Ecto neural progenitor cell (in vitro differentiated cells): ENCODE measurements at regions not wholly inside any gene's neighbourhood (a gene's known extent, or its start where the extent isn't known, plus 50 kb on each side); places are given as distances from the start of the nearest gene placed in this dataset.

Source experiments
- DNase-seq: peaks from one replicate; pipeline ENCODE4 v3.0.0-alpha.2; 2018; ENCODE audit warnings: low spot score

DNA sequence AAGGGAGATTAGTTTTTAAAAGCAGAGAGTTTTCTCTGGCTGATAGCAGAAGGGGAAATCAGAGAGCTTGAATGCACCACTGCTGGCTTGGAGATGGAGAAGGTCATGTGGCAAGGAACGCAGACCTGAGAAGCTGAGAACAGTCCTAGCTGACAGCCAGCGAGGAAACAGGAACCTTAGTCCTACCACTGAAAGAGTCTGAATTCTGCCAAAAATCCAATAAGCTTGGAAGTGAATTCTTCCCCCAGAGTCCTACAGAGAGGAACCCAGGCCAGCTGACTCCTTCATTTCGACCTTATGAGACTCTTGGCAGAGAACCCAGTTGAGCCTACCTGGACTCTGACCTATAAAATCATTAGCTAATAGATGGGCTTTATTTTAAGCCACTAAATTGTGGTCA, 371.9 kb upstream of the TNP1 start:
- DNase-seq: no peak

DNA sequence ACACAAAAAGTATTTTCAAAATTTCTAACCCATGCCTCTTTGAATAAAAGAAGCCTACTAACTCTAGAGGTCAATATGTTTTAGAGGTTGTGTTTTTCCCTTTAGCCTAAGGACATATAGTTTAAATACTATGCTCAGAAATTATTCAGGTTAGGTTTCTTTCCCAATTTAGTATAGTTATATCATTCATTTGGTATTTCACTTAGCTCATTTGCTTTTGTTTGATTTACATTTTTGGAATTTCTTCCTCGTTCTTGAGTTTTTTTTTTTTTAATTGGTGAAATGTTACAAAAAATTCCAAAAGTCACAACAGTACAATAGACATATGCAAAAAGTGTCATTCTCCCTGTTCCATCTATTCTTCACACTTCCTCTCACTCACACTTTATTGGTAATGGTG, 371.3 kb upstream of the TNP1 start:
- no peak for DNase-seq

DNA sequence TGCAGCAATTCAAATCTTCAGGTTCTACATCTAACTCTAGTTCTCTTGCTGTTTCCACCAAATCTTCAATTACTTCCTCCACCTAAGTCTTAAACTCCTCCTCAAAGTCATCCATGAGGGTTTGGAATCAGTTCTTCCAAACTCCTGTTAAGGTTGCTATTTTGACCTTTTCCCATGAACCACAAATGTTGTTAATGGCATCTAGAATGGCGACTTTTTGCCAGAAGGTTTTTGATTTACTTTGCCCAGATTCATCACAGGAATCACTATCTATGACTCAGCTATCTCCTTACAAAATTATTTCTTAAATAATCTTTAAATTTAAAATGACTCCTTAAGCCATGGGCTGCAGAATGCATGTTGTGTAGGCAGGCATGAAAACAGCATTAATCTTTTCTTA, 368.9 kb upstream of the TNP1 start:
- DNase-seq: no peak

DNA sequence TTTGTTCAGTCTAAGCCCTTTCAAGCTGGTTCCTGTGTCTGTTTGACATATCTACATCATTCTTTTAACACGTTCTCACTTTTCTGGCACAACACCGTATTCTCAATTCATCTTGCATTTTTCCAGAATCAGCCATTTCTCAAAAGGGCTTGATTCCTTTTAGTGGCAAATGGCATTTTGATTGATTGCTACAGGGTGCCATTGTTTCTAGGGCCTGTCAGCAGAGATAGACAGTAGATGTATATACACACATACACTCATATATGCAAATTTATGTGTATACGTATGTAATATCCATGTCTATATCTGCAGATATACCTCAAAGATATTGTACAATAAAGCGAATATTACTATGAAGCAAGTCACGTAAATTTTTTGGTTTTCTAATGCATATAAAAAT, 367.9 kb upstream of the TNP1 start:
- DNase-seq: no peak

DNA sequence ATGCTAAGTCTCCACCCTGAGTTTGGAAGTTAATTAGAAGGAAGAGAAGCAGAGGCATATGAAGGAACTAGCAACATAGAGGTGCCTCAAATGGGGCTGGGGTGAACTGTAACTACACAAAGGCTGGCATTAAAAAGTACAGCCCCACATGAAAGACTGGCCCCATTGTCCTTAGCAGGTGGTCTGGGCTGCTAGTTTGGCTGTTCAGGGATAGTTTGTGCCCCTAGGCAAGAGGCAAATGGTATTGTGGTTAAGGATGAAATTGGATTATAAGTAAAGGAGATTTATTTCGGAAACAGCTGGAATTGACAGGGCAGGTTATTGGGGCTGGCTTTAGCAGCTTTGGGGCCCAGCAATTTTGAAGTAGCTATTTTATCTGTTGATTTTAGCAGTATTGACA, 365.7 kb upstream of the TNP1 start:
- no peak for DNase-seq

DNA sequence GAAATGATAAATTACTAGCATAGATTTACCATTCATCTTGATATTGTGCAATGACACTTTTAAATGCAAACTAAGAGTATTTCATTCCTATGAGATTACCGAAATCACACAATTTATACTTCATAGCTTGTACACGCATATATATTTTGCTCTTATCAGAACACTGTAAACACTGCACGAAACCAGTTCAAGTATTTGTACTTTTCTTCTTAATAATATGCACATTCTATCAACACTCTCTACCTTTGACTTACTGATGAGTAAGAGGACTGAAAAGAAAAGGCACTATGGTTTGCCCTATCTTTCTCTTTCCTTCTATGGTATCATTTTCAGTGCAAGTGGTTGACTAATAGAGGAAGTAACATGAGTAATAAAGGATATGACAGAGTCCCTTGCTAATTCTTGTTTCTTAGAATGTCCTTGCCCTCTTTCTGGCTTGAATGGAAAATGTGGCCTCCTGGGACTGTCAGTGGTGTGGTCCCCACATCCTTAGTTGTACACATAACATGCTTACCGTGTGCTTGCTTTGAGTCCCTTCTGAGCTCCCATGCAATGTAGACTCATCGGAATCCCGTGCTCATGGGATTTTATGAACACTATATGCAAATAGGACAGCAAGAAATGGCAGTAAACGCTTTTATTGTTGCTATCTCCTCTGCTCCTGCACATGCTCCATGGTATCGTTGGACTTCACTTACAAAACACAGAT, 363.5 kb upstream of the TNP1 start:
- DNase-seq: no peak

DNA sequence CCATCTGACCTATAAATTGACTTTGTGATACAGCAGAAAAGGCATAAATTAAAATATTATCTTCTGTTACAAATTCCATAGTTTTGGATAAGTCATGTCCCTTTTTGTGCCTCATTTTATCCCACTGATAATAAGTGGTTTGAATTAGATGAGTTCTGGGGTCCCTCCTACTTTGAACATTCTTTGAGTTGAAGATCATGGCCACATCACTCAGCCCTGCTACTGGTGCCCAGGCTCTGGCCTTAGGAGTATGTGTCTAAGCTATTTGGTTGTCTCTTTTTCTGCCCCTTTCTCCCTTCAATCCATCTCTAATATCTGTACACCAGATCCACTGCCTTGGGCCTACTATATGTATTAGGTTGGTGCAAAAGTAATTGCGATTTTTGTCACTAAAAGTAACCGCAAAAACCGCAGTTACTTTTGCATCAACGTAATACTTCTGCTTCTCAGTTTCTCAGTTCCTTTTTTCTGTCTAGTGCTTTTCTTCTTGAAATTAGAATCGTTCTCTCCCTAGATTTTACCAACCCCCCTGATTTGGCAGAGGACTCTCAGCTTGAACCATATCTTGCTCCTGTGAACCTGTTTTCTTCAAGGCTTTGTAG, 362.5 kb upstream of the TNP1 start:
- DNase-seq: no peak

DNA sequence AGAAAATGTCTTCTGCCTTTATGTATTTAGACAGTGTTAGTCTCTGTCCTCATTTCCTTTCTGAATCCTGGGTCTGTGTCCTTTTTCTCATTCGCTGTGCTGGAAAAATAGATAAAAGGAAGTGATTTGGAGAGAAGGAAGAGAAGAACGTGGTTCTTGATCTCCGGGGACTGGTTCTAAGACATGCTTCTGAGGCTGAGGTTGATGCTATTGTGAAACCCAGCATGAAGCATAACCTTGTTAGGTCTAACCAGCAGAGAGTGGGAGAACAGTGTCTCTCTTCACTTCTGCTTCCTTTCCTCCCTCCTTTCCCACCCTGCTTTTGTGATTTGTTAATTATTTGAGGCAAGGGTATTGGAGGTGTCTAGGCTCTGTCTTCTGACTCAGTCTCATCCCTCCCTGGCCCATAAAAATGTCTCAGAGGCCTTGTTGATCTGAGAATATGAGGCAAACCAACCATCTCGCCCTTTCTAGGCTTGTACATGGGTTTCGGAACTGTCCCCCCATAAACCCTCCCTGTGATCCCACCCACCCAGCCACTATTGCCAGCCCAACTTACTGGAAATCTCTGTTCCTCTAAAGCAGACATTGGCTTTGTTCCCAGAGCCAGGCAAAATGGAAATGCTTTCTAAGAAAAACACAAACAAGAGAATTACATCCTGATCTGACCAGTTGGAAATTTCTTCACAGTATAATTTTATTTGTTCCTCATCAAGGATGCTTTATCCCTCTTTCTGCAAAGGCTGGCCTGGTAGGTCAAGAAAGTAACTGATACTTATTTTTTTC, 360.6 kb upstream of the TNP1 start:
- DNase-seq: no peak

DNA sequence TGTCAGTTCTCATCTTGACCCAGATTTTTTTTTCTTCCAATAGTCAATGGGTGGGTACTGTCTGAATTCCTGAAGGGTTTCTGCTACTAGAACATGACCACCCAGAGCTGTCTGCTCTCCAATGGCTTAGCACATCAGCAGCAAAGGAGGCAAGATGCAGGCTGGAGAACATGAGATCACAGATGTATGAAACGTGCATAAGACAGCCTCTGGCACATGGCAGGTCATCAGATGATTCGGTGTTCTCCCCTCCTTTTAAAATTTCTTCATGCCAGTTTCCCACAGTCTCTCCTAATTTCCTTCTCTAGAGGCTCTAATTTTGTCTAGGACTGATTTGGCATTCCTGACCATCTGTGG, 359.3 kb upstream of the TNP1 start:
- DNase-seq: no peak

DNA sequence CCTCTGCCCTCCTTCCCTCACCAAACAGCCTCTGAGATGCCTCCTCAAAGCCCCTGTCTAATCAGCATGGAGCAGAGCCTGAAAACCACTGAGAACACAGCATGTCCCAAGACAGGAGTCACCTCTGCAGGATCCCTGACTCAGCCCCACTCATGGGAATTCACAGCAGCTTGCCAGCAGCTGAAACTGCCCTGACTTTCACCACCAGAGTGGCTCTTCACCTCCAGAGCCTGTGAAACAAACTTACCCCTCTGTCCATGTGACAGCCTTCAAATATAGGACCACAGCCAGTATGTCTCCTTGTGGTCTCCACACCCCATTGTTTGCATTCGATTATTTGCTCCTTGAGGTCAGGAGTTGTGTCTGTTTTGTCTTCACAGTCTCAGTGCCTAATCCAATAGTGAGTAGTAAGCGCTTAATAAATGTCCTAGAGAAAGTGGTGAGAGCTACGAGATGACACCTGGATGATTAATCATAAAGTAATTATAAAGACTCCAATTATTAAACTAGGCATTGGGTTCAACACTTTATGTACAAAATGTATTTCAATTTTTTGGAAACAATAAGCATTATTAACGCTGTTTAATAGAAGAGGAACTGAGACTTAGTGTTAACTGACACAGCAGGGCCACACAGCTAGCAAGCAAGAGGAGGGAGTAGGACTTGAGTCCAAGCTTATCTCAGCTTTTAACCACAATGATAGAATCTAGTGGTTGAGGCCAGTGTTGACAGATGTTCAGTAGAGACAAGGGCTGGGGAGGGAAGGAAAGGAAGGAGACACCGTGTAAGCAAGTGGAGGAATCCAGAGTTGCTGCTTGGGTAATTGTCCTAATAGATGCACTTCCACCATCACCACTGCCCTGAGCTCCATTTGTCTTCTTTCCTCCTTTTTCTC, 358.7 kb upstream of the TNP1 start:
- DNase-seq: no peak

DNA sequence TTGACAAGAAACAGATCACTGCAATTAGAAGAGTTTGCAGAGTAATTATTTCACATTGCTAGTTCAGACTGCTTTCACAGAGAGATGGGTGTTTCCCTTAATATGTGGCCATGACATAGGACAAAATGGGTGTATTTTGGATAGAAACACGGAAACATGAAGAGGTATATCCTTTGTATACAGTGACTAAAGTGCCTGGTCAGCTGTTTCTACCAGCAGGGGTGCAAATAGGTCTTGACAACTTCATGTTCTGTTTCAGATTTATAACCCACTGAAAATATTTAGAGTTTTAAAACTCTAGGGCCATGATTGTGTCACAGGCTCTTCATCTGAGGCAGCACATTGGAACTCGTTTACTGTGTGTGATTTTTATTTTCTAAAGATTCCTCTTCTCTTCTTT, 357.1 kb upstream of the TNP1 start:
- no peak for DNase-seq

DNA sequence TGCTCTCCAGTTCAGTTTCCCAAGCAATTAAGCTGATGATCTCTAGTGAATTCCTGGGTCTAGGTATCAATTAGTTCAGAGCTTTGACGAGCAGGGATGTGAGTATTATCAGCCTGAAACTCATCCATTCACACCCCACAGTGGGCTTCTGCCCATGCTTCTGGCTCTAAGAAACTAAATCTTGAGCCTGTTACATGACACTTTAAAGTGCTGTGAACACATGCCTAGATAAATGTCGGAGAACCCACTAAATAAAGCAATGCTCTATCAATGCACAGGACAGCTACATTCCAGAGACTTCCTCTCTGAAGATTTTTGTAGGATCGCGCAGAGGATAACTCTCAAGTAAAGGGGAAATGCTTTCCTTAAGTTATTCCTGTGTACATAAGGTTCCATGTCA, 356.5 kb upstream of the TNP1 start:
- no peak for DNase-seq

DNA sequence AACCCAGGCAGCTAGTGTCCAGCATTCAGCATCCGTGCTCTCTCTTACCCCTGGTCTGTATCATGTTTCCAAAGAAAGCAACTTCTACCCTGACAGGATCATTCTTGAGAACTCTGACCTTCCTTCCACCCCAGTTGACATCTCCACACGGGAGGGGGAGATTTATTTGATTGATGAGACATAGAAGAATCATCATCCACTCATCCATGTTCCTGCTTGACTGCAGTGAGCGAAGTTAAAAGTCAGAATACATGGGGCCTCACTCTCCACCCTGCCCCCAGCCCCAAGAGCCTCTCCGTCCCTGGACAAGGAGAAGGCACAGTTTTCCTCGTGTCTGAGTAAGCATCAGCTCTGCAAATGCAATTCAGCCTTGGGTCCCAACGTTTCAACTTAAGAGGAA, 356.0 kb upstream of the TNP1 start:
- no peak for DNase-seq

DNA sequence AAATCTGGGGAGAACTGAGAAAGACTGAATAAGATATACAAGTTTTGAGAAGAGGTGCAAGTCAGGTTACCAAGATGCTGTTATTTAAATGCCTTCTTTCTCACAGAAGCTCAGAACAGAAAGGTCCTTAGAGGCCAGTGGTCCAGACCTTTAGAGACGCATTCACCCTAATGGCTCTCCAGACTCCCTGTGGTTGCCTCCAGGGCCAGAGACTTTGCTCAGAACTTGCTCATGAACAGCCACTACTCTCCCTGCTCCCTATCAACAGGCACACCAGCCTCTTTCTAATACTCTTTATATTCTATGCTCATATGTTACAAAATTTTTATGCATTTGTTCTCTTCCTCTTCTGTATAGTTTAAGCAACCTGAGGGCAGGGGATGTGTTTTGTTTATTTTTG, 349.0 kb upstream of the TNP1 start:
- DNase-seq: no peak

DNA sequence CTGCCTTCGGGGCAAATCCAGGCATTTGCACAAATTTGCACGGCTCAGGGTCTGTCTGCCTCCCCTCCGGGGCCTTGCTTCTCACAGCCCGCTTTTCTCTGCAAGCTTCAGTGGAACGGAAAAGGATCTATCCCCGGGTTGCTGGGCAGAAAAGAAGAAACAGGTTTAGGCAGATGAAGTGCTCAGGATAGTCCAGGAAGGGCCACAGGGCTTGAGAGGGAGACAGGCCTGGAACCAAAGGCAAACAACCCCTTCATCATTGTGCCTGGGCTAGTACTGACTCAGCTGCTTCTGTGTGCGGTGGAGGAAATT, 347.8 kb upstream of the TNP1 start:
- DNase-seq: no peak

DNA sequence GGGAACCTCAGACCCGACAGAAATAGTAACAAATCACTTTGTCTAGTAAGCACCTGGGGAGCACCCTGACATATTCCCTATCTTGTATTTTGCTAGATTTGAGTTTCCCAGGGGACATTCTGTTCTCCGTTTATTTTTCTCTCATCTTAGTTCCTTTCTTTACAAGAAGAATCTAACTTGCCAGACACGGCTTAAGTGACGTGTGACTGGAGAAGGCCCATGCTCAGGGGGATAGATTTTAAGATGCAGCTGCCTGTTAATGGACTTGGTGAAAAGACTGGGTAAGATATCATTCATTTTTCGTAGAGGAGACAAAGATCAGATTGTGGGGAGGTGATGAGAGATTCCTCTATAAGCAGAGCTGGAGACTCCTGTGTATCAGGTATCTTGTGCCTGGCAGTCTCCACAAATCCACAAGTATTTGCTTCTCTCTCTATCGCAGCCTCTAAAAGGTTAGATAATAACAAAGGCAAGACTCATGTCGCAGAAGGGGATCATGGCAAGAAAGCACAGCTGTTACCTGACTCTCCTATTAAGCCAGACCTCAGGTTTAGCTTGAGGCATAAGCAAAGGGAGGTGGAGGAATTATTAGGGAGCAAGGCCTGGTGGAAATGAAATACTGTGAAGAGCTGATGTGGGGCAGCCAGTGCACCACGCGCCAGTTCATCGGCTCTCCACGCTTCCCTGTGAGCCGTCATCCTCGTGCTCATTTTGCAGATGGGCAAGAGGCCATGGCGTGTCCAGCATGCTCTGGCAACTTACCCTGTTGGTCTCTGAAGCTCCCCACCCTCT, 347.2 kb upstream of the TNP1 start:
- DNase-seq: no peak

DNA sequence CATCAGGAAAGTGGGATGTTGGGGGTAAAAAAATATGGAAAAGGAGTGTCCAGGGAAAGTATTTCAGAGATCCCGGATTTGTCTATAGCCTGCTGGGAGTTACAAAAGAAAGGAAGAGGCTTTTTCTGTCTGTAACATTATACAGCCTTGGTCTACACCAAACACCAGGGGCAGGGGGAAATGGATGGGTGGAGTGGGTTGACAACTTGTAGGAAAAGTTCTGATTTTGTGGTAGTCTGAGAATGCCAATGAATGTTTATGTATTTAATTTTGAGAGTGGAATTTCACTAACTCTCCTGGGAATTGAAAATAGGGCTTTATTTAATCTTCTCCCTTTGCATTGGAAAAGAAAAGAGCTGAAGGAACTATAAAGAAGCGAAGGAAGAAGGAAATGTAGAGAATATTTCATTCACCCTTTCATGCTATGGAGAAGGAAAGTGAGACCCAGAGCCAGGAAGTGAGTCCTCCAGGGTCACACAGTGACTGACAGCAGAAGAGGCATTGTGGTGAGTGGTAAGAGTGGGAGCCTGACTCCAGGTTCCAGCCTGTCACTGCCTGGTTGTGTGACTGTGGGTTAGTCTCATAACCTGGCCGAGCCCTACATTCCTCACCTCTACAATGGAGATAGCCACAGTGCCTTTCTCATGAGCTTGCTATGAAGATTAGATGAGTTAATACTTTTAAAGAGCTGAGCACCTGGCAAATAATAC, 346.3 kb upstream of the TNP1 start:
- no peak for DNase-seq

DNA sequence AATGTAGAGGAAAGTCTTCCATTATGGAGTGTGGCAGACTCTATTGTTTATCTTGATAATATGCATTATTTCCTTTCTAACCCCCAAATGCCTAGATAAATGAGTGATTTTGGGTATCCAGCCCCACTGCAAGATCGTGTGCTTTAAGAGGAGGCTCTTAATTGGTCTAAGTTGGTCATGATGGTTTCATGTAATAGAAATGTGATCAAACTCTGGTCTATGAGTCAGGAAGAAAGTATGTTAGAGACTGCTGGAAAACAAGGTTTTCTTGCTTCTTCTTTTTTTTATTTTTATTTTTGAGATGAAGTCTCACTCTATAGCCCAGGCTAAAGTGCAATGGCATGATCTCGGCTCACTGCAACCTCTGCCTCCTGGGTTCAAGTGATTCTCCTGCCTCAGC, 344.5 kb upstream of the TNP1 start:
- no peak for DNase-seq

DNA sequence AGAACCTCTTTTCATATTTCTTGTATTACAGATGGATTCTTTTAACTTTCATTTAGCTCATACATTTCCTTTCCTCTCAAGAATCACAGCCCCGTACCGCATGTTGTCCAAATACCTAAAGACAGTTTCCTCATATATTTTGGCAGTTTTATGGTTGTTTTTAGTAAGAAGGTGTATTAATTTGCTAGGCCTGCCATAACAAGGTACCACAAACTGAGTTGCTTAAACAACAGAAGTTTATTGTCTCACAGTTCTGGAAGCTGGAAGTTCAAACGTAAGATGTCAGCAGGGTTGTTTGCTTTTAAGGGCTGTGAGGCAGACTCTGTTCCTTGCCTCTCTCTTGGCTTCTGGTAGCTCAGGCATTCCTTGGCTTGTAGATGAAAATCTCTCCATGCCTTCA, 343.2 kb upstream of the TNP1 start:
- DNase-seq: no peak

DNA sequence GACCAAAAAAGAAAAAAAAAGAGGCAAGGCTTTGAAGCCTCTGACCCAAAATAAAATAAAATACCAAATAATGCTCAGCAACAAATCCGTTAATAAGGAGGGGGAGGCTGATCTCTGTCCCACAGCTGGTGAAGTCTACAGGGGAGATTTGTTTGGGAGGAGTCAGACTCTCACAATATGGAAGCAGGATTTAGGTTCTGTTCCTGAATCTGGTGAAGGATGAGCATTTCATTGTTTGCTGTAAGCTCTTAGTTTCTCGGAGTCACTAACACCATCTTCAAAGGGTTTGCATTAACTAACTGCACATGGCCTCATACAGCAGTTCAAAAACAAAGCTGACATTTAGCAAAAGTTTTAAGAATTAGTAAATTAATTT, 339.4 kb upstream of the TNP1 start:
- DNase-seq: no peak

DNA sequence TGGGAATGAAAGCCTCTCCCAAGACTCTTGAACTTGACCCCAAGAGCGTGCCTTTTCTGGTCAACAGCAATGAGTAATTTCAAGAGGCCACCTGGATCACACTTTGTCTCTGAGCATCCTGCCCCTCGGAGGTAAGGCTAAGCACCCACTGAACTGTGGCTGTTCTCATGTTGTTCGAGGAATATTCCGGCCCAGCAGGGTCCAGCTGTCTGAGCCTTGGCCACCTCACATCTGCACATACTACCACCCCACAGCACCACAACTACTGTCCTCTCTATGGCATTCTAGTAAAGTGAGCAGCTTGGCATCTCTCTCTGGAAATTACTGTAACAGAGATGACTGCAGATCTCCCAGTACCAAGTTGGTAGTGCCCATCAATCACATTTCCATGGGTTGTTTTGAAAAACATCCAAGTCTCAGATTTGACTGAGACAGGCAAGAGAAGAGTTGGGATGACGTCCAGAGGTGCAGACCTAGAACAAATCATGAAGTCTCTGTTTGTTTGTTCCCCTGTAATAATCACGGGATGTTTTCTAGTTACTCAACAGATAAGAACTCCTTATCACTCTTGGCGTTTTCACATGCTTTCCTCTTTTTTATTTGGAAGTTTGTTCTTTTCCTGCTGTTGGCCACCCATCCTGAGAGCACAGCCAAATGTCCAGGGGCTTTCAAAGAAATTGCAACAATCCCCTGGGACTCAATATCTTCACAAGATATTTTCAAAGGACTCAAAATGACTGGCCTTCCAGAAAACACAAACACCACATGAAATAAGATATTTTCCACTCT, 336.0 kb upstream of the TNP1 start:
- no peak for DNase-seq
